HFFc6 (cell line): ENCODE measurements at regions not wholly inside any gene's neighbourhood (a gene's known extent, or its start where the extent isn't known, plus 50 kb on each side); places are given as distances from the start of the nearest gene placed in this dataset.

Experiments used
- DNase-seq: peaks from one replicate; pipeline ENCODE4 v3.0.0-alpha.2; 2018
- H3K27ac Mint-ChIP-seq: 2 replicates; pipeline ENCODE4 v1.8.0; 2020; ENCODE audit warnings: mild to moderate bottlenecking, mixed read lengths
- H3K27me3 Mint-ChIP-seq: 2 replicates; pipeline ENCODE4 v1.8.0; 2021; ENCODE audit warnings: mild to moderate bottlenecking, moderate library complexity, mixed read lengths; ENCODE audit not compliant: insufficient read depth
- H3K36me3 Mint-ChIP-seq: 2 replicates; pipeline ENCODE4 v1.8.0; 2021; ENCODE audit warnings: low read depth, mixed read lengths
- H3K4me1 Mint-ChIP-seq: 2 replicates; pipeline ENCODE4 v1.8.0; 2020; ENCODE audit warnings: low read depth, mixed read lengths
- H3K4me3 Mint-ChIP-seq: 2 replicates; pipeline ENCODE4 v1.8.0; 2020; ENCODE audit warnings: mild to moderate bottlenecking, moderate library complexity, mixed read lengths
- H3K9me3 Mint-ChIP-seq: 2 replicates; pipeline ENCODE4 v1.8.0; 2020; ENCODE audit warnings: mild to moderate bottlenecking, mixed read lengths
- CTCF ChIP-seq: fragments of 200-600 bp; sonication (generic); IDR thresholded peaks from 2 replicates; pipeline ENCODE4 v1.5.0; 2021; ENCODE audit warnings: antibody characterized with exemption, mild to moderate bottlenecking

GRCh38 chr21:31511258-31511657 lies 148.2 kb upstream of the SOD1 start:
- Mint-ChIP-seq H3K4me1 (no peaks in the 10 kb centered on the region), H3K27ac (no peak overlapping the region), H3K36me3 (peaks cover 4% of the 10 kb centered on the region; the same call in 1 of the 2 replicates), H3K27me3 (no peaks in the 10 kb centered on the region; the same call in 1 of the 2 replicates), H3K9me3 (peaks cover 43% of the 10 kb centered on the region), H3K4me3 (no peak overlapping the region)
- DNase-seq: no peak
- TF ChIP-seq CTCF: no peak

- DNase-seq: no peak
- H3K36me3 Mint-ChIP-seq: no peaks in the 10 kb centered on the region
- H3K27ac Mint-ChIP-seq: no peak overlapping the region
- H3K27me3 Mint-ChIP-seq: no peaks in the 10 kb centered on the region; the same call in 1 of the 2 replicates
- TF ChIP-seq CTCF: no peak
- H3K9me3 Mint-ChIP-seq: peaks cover 49% of the 10 kb centered on the region
- H3K4me1 Mint-ChIP-seq: no peaks in the 10 kb centered on the region
- no peak overlapping the region for H3K4me3 Mint-ChIP-seq
Observed at GRCh38 chr21:31509194-31510017, 150.1 kb upstream of the SOD1 start.

- no peak for TF ChIP-seq CTCF
- no peak overlapping the region for H3K27ac Mint-ChIP-seq
Observed at GRCh38 chr21:31505975-31506374, 153.5 kb upstream of the SOD1 start.

GRCh38 chr21:31503939-31504338 lies 155.6 kb upstream of the SOD1 start:
- no peak for TF ChIP-seq CTCF
- no peak for DNase-seq
- no peak overlapping the region for H3K27ac Mint-ChIP-seq
- no peak overlapping the region for H3K4me3 Mint-ChIP-seq
- no peaks in the 10 kb centered on the region; the same call in 1 of the 2 replicates for H3K27me3 Mint-ChIP-seq
- H3K9me3 Mint-ChIP-seq: peaks cover 56% of the 10 kb centered on the region
- no peaks in the 10 kb centered on the region for H3K4me1 Mint-ChIP-seq
- H3K36me3 Mint-ChIP-seq: no peaks in the 10 kb centered on the region

More at GRCh38 chr21:31505975-31506374, 153.5 kb upstream of the SOD1 start:
- Mint-ChIP-seq H3K27me3 (no peaks in the 10 kb centered on the region; the same call in 1 of the 2 replicates), H3K4me3 (no peak overlapping the region), H3K4me1 (no peaks in the 10 kb centered on the region), H3K9me3 (peaks cover 61% of the 10 kb centered on the region), H3K36me3 (no peaks in the 10 kb centered on the region)
- no peak for DNase-seq

- peaks cover 52% of the 10 kb centered on the region for H3K9me3 Mint-ChIP-seq
- H3K4me1 Mint-ChIP-seq: no peaks in the 10 kb centered on the region
- TF ChIP-seq CTCF: no peak
- H3K27me3 Mint-ChIP-seq: no peaks in the 10 kb centered on the region; the same call in 1 of the 2 replicates
- no peak for DNase-seq
- H3K36me3 Mint-ChIP-seq: no peaks in the 10 kb centered on the region
- no peak overlapping the region for H3K4me3 Mint-ChIP-seq
- H3K27ac Mint-ChIP-seq: no peak overlapping the region
Observed at GRCh38 chr21:31503467-31503866, 156.0 kb upstream of the SOD1 start.
